Prostate gland (tissue), 2 donors: ENCODE measurements at regions not wholly inside any gene's neighbourhood (a gene's known extent, or its start where the extent isn't known, plus 50 kb on each side); places are given as distances from the start of the nearest gene placed in this dataset.
A peak's percentile ranks its signal among the peaks of the same experiment; 100 is the strongest.

Experiments used
- DNase-seq: peaks from one replicate; pipeline ENCODE4 v3.0.0-alpha.2; 2019; ENCODE audit warnings: low spot score
- H3K27ac ChIP-seq, 2 donors: fragments of 200-600 bp; sonication (generic); 2 replicates each; pipeline ENCODE4 v1.5.1; 2017 to 2019
- H3K27me3 ChIP-seq: fragments of 200-600 bp; sonication (generic); replicated peaks from 2 replicates; pipeline ENCODE4 v1.5.1; 2019; ENCODE audit not compliant: insufficient read depth
- H3K36me3 ChIP-seq, 2 donors: fragments of 200-600 bp; sonication (generic); 1 replicate in 1 of 2; 2 replicates in 1 of 2; pipeline versions ENCODE4 v1.5.1 to v1.8.1; 2017 to 2019
- H3K4me1 ChIP-seq: fragments of 200-600 bp; sonication (generic); replicated peaks from 2 replicates; pipeline ENCODE4 v1.5.1; 2019
- H3K4me3 ChIP-seq, 2 donors: fragments of 200-600 bp; sonication (generic); 2 replicates each; pipeline ENCODE4 v1.5.1; 2017 to 2019
- H3K9me3 ChIP-seq: fragments of 200-600 bp; sonication (generic); 2 replicates; pipeline ENCODE4 v1.5.1; 2017
- POLR2A ChIP-seq: fragments of 450-650 bp; IDR thresholded peaks from one replicate; pipeline ENCODE4 v1.6.1; 2016; ENCODE audit warnings: antibody characterized with exemption, mild to moderate bottlenecking
- POLR2AphosphoS5 ChIP-seq: sonication (generic); formaldehyde crosslinking; IDR thresholded peaks from one replicate; pipeline ENCODE4 v1.6.1; 2017; ENCODE audit warnings: antibody characterized with exemption
- WGBS: methylation state at CpG from one replicate; pipeline ENCODE4 v1.1.5; 2018; 5-methylcytosine and 5-hydroxymethylcytosine counted together
- intact Hi-C: fragments of 100-400 bp; cut with DNase I; formaldehyde crosslinking; loops from one replicate; pipeline ENCODE4 v1.14.2; 2022
- TF ChIP-seq, protein P1 (sequence below), 4 experiments: fragments of 200-600 bp in 2 of 4; fragments of 450-650 bp in 2 of 4; sonication (generic) in 2 of 4; IDR thresholded peaks; 1 replicate in 3 of 4; 2 replicates in 1 of 4; pipeline ENCODE4 v1.5.1; 2016 to 2019; ENCODE audit warnings: antibody characterized with exemption in 4 of 4, mild to moderate bottlenecking in 2 of 4, moderate library complexity in 2 of 4

DNA sequence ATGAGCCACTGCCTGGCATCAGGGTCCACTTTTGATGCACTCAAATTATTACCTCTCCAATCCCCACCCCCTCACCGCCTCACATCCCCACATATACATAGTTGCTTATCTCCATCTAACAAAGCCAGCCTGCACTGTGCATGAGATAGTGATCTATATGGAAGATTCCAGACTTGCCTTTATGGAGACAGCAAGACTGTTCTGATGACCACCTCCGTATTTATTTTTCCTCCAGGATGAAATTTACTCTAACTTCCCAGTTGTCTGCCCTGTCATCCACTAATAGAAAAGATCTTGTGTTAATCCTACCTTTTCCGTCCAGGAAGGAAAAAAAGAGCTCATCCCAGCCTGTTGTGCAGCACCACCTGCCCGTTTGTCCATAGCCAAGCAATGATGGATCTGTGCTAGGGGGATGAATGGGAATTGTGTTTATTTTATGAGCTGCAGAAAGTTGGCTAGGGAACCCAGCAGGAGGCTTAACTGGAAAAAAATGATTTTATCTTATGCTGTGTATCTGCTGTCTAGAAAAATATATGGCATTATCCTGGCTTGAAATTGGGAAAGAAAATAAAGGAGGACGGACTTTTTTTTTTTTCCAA, 114.5 kb downstream of the CD47 start:
- H3K27me3 ChIP-seq, result no peaks in the 10 kb centered on the region
- no peaks in the 10 kb centered on the region for H3K9me3 ChIP-seq
- 73% methylated on average over 5 of the region's 5 CpGs for WGBS
- H3K4me1 ChIP-seq, result no peaks in the 10 kb centered on the region
- TF ChIP-seq, protein P1, sequence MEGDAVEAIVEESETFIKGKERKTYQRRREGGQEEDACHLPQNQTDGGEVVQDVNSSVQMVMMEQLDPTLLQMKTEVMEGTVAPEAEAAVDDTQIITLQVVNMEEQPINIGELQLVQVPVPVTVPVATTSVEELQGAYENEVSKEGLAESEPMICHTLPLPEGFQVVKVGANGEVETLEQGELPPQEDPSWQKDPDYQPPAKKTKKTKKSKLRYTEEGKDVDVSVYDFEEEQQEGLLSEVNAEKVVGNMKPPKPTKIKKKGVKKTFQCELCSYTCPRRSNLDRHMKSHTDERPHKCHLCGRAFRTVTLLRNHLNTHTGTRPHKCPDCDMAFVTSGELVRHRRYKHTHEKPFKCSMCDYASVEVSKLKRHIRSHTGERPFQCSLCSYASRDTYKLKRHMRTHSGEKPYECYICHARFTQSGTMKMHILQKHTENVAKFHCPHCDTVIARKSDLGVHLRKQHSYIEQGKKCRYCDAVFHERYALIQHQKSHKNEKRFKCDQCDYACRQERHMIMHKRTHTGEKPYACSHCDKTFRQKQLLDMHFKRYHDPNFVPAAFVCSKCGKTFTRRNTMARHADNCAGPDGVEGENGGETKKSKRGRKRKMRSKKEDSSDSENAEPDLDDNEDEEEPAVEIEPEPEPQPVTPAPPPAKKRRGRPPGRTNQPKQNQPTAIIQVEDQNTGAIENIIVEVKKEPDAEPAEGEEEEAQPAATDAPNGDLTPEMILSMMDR (IDR thresholded peaks at IDR 0.05), result no peak
- TF ChIP-seq POLR2A (no peak), POLR2AphosphoS5 (no peak)
- intact Hi-C loops, result no loop called here
- no peaks in the 10 kb centered on the region for H3K36me3 ChIP-seq
- no peak overlapping the region for H3K27ac ChIP-seq
- H3K4me3 ChIP-seq, result no peak overlapping the region
- DNase-seq, result no peak

DNA sequence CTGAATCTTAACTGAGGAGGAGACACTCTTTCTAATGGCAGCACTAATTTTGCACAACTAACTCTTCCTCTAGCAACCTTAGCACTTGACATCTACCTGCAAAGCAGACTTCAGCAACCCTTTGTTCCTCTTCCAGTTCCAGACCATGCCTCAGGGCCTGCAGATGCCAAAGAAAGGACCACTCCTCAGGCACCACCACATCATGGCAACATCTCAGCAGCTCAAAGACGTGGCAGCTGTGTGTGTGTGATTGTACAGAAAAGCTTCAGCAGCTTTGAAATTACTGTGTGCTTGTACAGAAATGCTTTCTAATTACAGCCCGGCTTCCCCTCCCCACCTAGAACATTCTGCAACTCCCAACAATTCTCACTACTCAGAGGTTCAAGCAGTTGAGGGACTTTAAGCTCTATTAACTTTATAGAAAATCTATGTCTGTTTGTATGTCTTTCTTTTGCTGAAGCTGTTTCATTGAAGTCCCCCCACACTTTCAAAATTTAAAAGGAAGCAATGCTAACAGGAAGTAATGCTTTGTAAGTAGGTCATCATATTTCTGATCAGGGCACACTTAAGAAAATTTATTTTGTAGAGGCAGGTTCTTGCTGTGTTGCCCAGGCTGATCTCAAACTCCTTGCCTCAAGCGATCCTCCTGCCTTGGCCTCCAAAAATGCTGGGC, 115.2 kb downstream of the CD47 start:
- Histone ChIP-seq H3K36me3 (no peaks in the 10 kb centered on the region), H3K4me3 (no peak overlapping the region), H3K27ac (no peak overlapping the region), H3K9me3 (no peaks in the 10 kb centered on the region), H3K27me3 (no peaks in the 10 kb centered on the region), H3K4me1 (no peaks in the 10 kb centered on the region)
- no peak for DNase-seq
- WGBS, result 78% methylated on average over 3 of the region's 3 CpGs
- intact Hi-C loops, result no loop called here
- TF ChIP-seq POLR2AphosphoS5, result no peak
- TF ChIP-seq, protein P1 (IDR thresholded peaks at IDR 0.05), result no peak
- TF ChIP-seq POLR2A, result no peak

DNA sequence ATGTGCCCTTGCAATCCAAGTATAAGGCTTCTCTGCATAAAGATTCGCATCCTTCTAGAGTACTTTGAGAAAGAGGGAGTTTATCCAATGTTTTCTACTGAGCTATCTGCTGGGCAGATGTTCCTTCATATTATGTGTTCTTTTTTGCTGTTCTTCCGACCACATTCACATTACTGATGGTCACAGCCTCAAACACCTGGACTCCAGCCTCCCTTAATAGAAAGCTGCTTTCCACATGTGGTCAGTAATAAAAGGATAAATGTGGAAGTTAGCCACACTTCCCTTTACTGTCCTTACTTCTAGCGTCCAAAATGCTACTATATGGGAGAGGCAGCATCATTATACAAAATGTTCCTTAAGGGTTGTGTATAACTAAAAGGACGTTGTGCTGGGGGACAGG, 116.9 kb downstream of the CD47 start:
- WGBS, result 94% methylated on average over 4 of the region's 4 CpGs
- no peaks in the 10 kb centered on the region for H3K27me3 ChIP-seq
- no peaks in the 10 kb centered on the region for H3K36me3 ChIP-seq
- no peak overlapping the region for H3K27ac ChIP-seq
- DNase-seq, result no peak
- intact Hi-C loops, result no loop called here
- H3K4me3 ChIP-seq, result no peak overlapping the region
- no peaks in the 10 kb centered on the region for H3K4me1 ChIP-seq
- TF ChIP-seq POLR2A (no peak), POLR2AphosphoS5 (no peak)
- TF ChIP-seq, protein P1 (IDR thresholded peaks at IDR 0.05), result no peak
- H3K9me3 ChIP-seq, result no peaks in the 10 kb centered on the region

DNA sequence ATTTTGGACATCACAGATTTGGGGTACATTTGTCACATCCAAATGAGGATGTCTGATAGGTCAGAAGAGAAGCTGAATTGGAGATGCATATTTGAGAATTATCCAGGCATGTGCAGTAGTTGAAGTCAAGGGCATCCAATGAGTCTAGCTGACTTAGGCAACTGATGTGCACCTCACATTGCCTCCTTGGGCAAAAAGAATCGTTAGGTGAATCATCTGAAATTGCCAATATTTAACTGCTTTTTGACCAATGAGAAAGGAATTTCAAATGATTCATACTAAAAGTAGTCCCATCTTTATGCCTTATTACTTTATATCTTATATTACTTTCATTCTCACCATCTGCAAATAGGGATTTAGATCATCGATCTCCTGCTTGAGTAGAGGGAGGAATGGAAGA, 117.7 kb downstream of the CD47 start:
- TF ChIP-seq POLR2A, result no peak
- TF ChIP-seq POLR2AphosphoS5, result no peak
- TF ChIP-seq, protein P1 (IDR thresholded peaks at IDR 0.05), result no peak
- Histone ChIP-seq H3K27me3 (no peaks in the 10 kb centered on the region), H3K27ac (no peak overlapping the region), H3K9me3 (no peaks in the 10 kb centered on the region), H3K4me3 (no peak overlapping the region), H3K4me1 (no peaks in the 10 kb centered on the region), H3K36me3 (no peaks in the 10 kb centered on the region)
- WGBS, result 91% methylated on average over 2 of the region's 2 CpGs
- DNase-seq, result no peak
- intact Hi-C loops, result no loop called here

DNA sequence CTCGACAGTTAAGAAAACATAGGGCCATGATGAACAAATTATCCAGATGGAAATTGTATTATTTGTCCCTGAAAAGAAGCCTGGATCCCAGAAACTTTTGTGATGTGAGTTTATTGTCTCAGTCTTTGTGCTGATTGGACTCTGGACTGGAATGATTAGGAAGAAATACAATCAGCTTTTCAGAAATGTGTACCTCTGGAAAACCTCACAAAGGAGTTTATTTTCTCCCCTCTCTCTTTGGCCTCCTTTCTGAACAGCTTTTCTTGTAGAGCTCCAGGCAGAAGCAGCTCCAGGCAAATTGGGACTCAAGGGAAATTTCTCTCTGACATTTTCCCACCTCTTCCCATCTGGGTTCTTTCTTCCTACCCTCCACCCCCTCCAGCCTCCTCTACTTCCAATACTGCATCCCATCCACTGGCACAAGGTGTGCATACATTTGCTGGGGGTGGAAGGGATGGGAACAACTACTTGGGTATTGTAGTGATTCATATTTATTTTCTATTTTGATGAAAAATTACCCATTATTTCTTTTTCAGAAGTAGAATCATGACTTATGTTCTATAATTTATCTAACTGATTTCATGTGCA, 119.7 kb downstream of the CD47 start:
- no peak overlapping the region for H3K4me3 ChIP-seq
- H3K4me1 ChIP-seq, result no peaks in the 10 kb centered on the region
- DNase-seq, result no peak
- H3K27me3 ChIP-seq, result no peaks in the 10 kb centered on the region
- intact Hi-C loops, result no loop called here
- 75% methylated on average over 1 of the region's 1 CpG for WGBS
- peak overlapping the region; percentile 6 to 63 for H3K27ac ChIP-seq
- no peak for TF ChIP-seq POLR2A
- TF ChIP-seq POLR2AphosphoS5, result no peak
- TF ChIP-seq, protein P1 (IDR thresholded peaks at IDR 0.05), result no peak
- no peaks in the 10 kb centered on the region for H3K36me3 ChIP-seq
- no peaks in the 10 kb centered on the region for H3K9me3 ChIP-seq
